ENCODE measurements at regions not wholly inside any gene's neighbourhood (a gene's known extent, or its start where the extent isn't known, plus 50 kb on each side); places are given as distances from the start of the nearest gene placed in this dataset.
A peak's percentile ranks its signal among the peaks of the same experiment; 100 is the strongest.

GRCh38 chrX:10833299-10834169 is 213.1 kb upstream of the MID1 start:
- Histone ChIP-seq H3K9me3 (no peaks in the 10 kb centered on the region), H3K36me3 (no peaks in the 10 kb centered on the region), H3K4me3 (no peak overlapping the region), H3K27me3 (no peaks in the 10 kb centered on the region)
- no peak for DNase-seq

GRCh38 chrX:10841579-10841978 is 221.2 kb upstream of the MID1 start:
- H3K9me3 ChIP-seq: no peaks in the 10 kb centered on the region
- H3K27me3 ChIP-seq: no peaks in the 10 kb centered on the region
- H3K36me3 ChIP-seq: no peaks in the 10 kb centered on the region
- no peak overlapping the region for H3K4me3 ChIP-seq
- DNase-seq: no peak

GRCh38 chrX:10842646-10843045 is 222.3 kb upstream of the MID1 start:
- Histone ChIP-seq H3K4me3 (no peak overlapping the region), H3K27me3 (no peaks in the 10 kb centered on the region), H3K9me3 (no peaks in the 10 kb centered on the region), H3K36me3 (no peaks in the 10 kb centered on the region)
- DNase-seq: no peak

GRCh38 chrX:10847333-10847732 is 226.9 kb upstream of the MID1 start:
- Histone ChIP-seq H3K36me3 (no peaks in the 10 kb centered on the region), H3K4me3 (no peak overlapping the region), H3K27me3 (no peaks in the 10 kb centered on the region), H3K9me3 (no peaks in the 10 kb centered on the region)
- DNase-seq: no peak

- no peaks in the 10 kb centered on the region for H3K9me3 ChIP-seq
- H3K27me3 ChIP-seq: no peaks in the 10 kb centered on the region
- no peak overlapping the region for H3K4me3 ChIP-seq
- H3K36me3 ChIP-seq: no peaks in the 10 kb centered on the region
- DNase-seq: no peak
These were observed 231.4 kb upstream of the MID1 start for GRCh38 chrX:10851809-10852208.

- H3K36me3 ChIP-seq: no peaks in the 10 kb centered on the region
- no peaks in the 10 kb centered on the region for H3K27me3 ChIP-seq
- no peak for DNase-seq
- H3K9me3 ChIP-seq: no peaks in the 10 kb centered on the region
- H3K4me3 ChIP-seq: no peak overlapping the region
These were observed 234.2 kb upstream of the MID1 start for GRCh38 chrX:10854594-10854993.

- Histone ChIP-seq H3K9me3 (no peaks in the 10 kb centered on the region), H3K27me3 (no peaks in the 10 kb centered on the region), H3K36me3 (no peaks in the 10 kb centered on the region), H3K4me3 (no peak overlapping the region)
- DNase-seq: no peak
These were observed 235.5 kb upstream of the MID1 start for GRCh38 chrX:10855845-10856244.

- DNase-seq: no peak
These were observed 236.4 kb upstream of the MID1 start for GRCh38 chrX:10856797-10857196.

GRCh38 chrX:10859353-10859752 is 239.0 kb upstream of the MID1 start:
- DNase-seq: no peak

More at GRCh38 chrX:10856797-10857196, 236.4 kb upstream of the MID1 start:
- Histone ChIP-seq H3K36me3 (no peaks in the 10 kb centered on the region), H3K9me3 (no peaks in the 10 kb centered on the region), H3K27me3 (no peaks in the 10 kb centered on the region), H3K4me3 (no peak overlapping the region)

GRCh38 chrX:10875995-10876394 is 235.1 kb upstream of the HCCS start:
- no peaks in the 10 kb centered on the region for H3K27me3 ChIP-seq
- no peaks in the 10 kb centered on the region for H3K36me3 ChIP-seq
- H3K4me3 ChIP-seq: no peak overlapping the region
- H3K9me3 ChIP-seq: no peaks in the 10 kb centered on the region; the same call in 1 of the 2 replicates
- no peak for DNase-seq

More at GRCh38 chrX:10859353-10859752, 239.0 kb upstream of the MID1 start:
- Histone ChIP-seq H3K9me3 (no peaks in the 10 kb centered on the region), H3K4me3 (no peak overlapping the region), H3K27me3 (no peaks in the 10 kb centered on the region), H3K36me3 (no peaks in the 10 kb centered on the region)

- H3K4me3 ChIP-seq: no peak overlapping the region
- no peak for DNase-seq
- H3K9me3 ChIP-seq: no peaks in the 10 kb centered on the region
- no peaks in the 10 kb centered on the region for H3K36me3 ChIP-seq
- H3K27me3 ChIP-seq: no peaks in the 10 kb centered on the region
These were observed 228.6 kb upstream of the HCCS start for GRCh38 chrX:10882484-10882883.

- no peaks in the 10 kb centered on the region for H3K36me3 ChIP-seq
- no peaks in the 10 kb centered on the region for H3K9me3 ChIP-seq
- H3K27me3 ChIP-seq: no peaks in the 10 kb centered on the region
- no peak for DNase-seq
- no peak overlapping the region for H3K4me3 ChIP-seq
These were observed 226.9 kb upstream of the HCCS start for GRCh38 chrX:10884246-10884645.

GRCh38 chrX:10892621-10893225 is 218.4 kb upstream of the HCCS start:
- Histone ChIP-seq H3K36me3 (no peaks in the 10 kb centered on the region), H3K9me3 (no peaks in the 10 kb centered on the region), H3K4me3 (no peak overlapping the region), H3K27me3 (no peaks in the 10 kb centered on the region)
- DNase-seq: no peak

- Histone ChIP-seq H3K9me3 (no peaks in the 10 kb centered on the region), H3K27me3 (no peaks in the 10 kb centered on the region), H3K36me3 (no peaks in the 10 kb centered on the region), H3K4me3 (no peak overlapping the region)
- no peak for DNase-seq
These were observed 217.8 kb upstream of the HCCS start for GRCh38 chrX:10893366-10893765.

GRCh38 chrX:10893976-10894375 is 217.2 kb upstream of the HCCS start:
- DNase-seq: no peak
- H3K36me3 ChIP-seq: no peaks in the 10 kb centered on the region
- H3K9me3 ChIP-seq: no peaks in the 10 kb centered on the region
- no peaks in the 10 kb centered on the region for H3K27me3 ChIP-seq
- no peak overlapping the region for H3K4me3 ChIP-seq

- no peak overlapping the region for H3K4me3 ChIP-seq
- no peaks in the 10 kb centered on the region for H3K36me3 ChIP-seq
- no peaks in the 10 kb centered on the region for H3K27me3 ChIP-seq
- no peaks in the 10 kb centered on the region for H3K9me3 ChIP-seq
- DNase-seq: no peak
These were observed 213.4 kb upstream of the HCCS start for GRCh38 chrX:10897768-10898167.

- peak; percentile 44 for DNase-seq
- H3K36me3 ChIP-seq: no peaks in the 10 kb centered on the region
- no peaks in the 10 kb centered on the region for H3K9me3 ChIP-seq
- no peaks in the 10 kb centered on the region for H3K27me3 ChIP-seq
- no peak overlapping the region for H3K4me3 ChIP-seq
These were observed 210.4 kb upstream of the HCCS start for GRCh38 chrX:10900585-10901289.

All from MG63 (cell line).